Liver (tissue), 7 donors: ENCODE measurements at regions not wholly inside any gene's neighbourhood (a gene's known extent, or its start where the extent isn't known, plus 50 kb on each side); places are given as distances from the start of the nearest gene placed in this dataset.

Experiments
- DNase-seq: peaks from one replicate; pipeline ENCODE4 v3.0.0-alpha.2; 2017; ENCODE audit warnings: low spot score
- H3K27ac ChIP-seq, 2 donors: one replicate each; pipeline ENCODE4 v1.7.0; 2013; ENCODE audit warnings: inconsistent platforms in 2 of 2, low read length in 2 of 2, control low read depth in 1 of 2, low read depth in 1 of 2, mild to moderate bottlenecking in 1 of 2
- H3K27me3 ChIP-seq, 4 donors: one replicate each; pipeline versions ENCODE4 v1.6.1 to v1.7.0; 2013; ENCODE audit warnings: low read length in 3 of 4, inconsistent platforms in 1 of 4, mild to moderate bottlenecking in 1 of 4, moderate library complexity in 1 of 4; ENCODE audit not compliant: control insufficient read depth in 4 of 4, insufficient read depth in 4 of 4
- H3K36me3 ChIP-seq, 4 donors: one replicate each; pipeline versions ENCODE4 v1.6.1 to v1.7.0; 2013; ENCODE audit warnings: low read length in 3 of 4, mild to moderate bottlenecking in 3 of 4, low read depth in 1 of 4, moderate library complexity in 1 of 4; ENCODE audit not compliant: control insufficient read depth in 4 of 4, insufficient read depth in 3 of 4
- H3K4me1 ChIP-seq, 4 donors: one replicate each; pipeline versions ENCODE4 v1.6.1 to v1.7.0; 2013; ENCODE audit warnings: low read length in 3 of 4, mild to moderate bottlenecking in 3 of 4, moderate library complexity in 1 of 4; ENCODE audit not compliant: control insufficient read depth in 4 of 4, insufficient read depth in 4 of 4
- H3K4me3 ChIP-seq, 3 donors: one replicate each; pipeline versions ENCODE4 v1.6.1 to v1.7.0; 2013; ENCODE audit warnings: low read length in 3 of 3, control low read depth in 1 of 3, low read depth in 1 of 3, mild to moderate bottlenecking in 1 of 3
- H3K9ac ChIP-seq, 2 donors: one replicate each; pipeline ENCODE4 v1.7.0; 2013; ENCODE audit warnings: low read length in 2 of 2, mild to moderate bottlenecking in 2 of 2, moderate library complexity in 2 of 2, control low read depth in 1 of 2, low read depth in 1 of 2
- H3K9me3 ChIP-seq, 4 donors: one replicate each; pipeline versions ENCODE4 v1.6.1 to v1.7.0; 2013; ENCODE audit warnings: low read length in 3 of 4; ENCODE audit not compliant: control insufficient read depth in 4 of 4
- EGR1 ChIP-seq, 2 donors: IDR thresholded peaks; 2 replicates each; pipeline ENCODE4 v1.6.1; 2016 to 2018; ENCODE audit warnings: antibody characterized with exemption in 2 of 2, low read depth in 2 of 2
- FOXA1 ChIP-seq: IDR thresholded peaks from 2 replicates; pipeline ENCODE4 v1.6.1; 2016; ENCODE audit warnings: antibody characterized with exemption
- FOXA2 ChIP-seq: IDR thresholded peaks from 2 replicates; pipeline ENCODE4 v1.6.1; 2016; ENCODE audit warnings: antibody characterized with exemption
- GABPA ChIP-seq, 2 donors: IDR thresholded peaks in 1 of 2; conservative IDR thresholded peaks in 1 of 2; 2 replicates each; pipeline ENCODE4 v1.6.1; 2016; ENCODE audit warnings: antibody characterized with exemption in 2 of 2, mild to moderate bottlenecking in 1 of 2, moderate library complexity in 1 of 2
- HNF4A ChIP-seq, 2 donors: conservative IDR thresholded peaks; 2 replicates each; pipeline ENCODE4 v1.6.1; 2016; ENCODE audit warnings: antibody characterized with exemption in 2 of 2, mild to moderate bottlenecking in 2 of 2
- HNF4G ChIP-seq: IDR thresholded peaks from 2 replicates; pipeline ENCODE4 v1.6.1; 2016; ENCODE audit warnings: antibody characterized with exemption
- JUND ChIP-seq, 2 donors: IDR thresholded peaks; 2 replicates each; pipeline ENCODE4 v1.6.1; 2016; ENCODE audit warnings: antibody characterized with exemption in 2 of 2
- NR2F2 ChIP-seq: IDR thresholded peaks from 2 replicates; pipeline ENCODE4 v1.6.1; 2016; ENCODE audit warnings: antibody characterized with exemption
- RXRA ChIP-seq, 2 donors: IDR thresholded peaks; 2 replicates each; pipeline ENCODE4 v1.6.1; 2017 to 2018; ENCODE audit warnings: antibody characterized with exemption in 2 of 2, mild to moderate bottlenecking in 1 of 2
- SP1 ChIP-seq: IDR thresholded peaks from 2 replicates; pipeline ENCODE4 v1.6.1; 2018; ENCODE audit warnings: antibody characterized with exemption, mild to moderate bottlenecking
- TAF1 ChIP-seq: conservative IDR thresholded peaks from 2 replicates; pipeline ENCODE4 v1.6.1; 2016; ENCODE audit warnings: antibody characterized with exemption, mild to moderate bottlenecking
- WGBS: extraction: QIAGEN DNeasy Blood & Tissue Kit; methylation state at CpG from one replicate; pipeline ENCODE4 v1.1.7; 2013; 5-methylcytosine and 5-hydroxymethylcytosine counted together
- TF ChIP-seq, protein P1 (sequence below): IDR thresholded peaks from 2 replicates; pipeline ENCODE4 v1.6.1; 2016; ENCODE audit warnings: antibody characterized with exemption, mild to moderate bottlenecking
- TF ChIP-seq, protein P2 (sequence below): IDR thresholded peaks from 2 replicates; pipeline ENCODE4 v1.6.1; 2016; ENCODE audit warnings: antibody characterized with exemption
- TF ChIP-seq, protein P3 (sequence below): IDR thresholded peaks from 2 replicates; pipeline ENCODE4 v1.6.1; 2016; ENCODE audit warnings: antibody characterized with exemption
- TF ChIP-seq, protein P4 (sequence below): IDR thresholded peaks from 2 replicates; pipeline ENCODE4 v1.6.1; 2016; ENCODE audit warnings: antibody characterized with exemption
- donor health status: healthy.
- donor health status: healthy.
- donor health status: healthy.
- donor health status: healthy.

DNA sequence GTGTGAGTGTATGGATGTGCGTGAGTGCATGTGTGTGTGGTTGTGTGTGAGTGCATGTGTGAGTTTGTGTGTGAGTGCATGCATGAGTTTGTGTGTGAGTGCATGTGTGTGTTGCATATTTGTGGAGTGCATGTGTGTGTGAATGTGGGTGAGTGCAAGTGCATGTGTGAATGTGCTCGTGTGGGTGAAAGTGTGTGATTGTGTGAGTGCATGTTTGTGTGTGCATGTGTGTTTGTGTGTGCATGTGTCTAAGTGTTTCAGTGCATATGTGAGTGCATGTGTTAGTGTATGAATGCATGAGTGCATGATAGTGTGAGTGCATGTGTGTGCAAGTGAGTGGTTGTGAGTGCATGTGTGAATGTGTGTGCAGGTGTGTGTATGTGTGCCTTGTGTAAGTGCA lies 343.4 kb upstream of the SALL3 start:
- 86% methylated on average over 2 of the region's 2 CpGs for WGBS

DNA sequence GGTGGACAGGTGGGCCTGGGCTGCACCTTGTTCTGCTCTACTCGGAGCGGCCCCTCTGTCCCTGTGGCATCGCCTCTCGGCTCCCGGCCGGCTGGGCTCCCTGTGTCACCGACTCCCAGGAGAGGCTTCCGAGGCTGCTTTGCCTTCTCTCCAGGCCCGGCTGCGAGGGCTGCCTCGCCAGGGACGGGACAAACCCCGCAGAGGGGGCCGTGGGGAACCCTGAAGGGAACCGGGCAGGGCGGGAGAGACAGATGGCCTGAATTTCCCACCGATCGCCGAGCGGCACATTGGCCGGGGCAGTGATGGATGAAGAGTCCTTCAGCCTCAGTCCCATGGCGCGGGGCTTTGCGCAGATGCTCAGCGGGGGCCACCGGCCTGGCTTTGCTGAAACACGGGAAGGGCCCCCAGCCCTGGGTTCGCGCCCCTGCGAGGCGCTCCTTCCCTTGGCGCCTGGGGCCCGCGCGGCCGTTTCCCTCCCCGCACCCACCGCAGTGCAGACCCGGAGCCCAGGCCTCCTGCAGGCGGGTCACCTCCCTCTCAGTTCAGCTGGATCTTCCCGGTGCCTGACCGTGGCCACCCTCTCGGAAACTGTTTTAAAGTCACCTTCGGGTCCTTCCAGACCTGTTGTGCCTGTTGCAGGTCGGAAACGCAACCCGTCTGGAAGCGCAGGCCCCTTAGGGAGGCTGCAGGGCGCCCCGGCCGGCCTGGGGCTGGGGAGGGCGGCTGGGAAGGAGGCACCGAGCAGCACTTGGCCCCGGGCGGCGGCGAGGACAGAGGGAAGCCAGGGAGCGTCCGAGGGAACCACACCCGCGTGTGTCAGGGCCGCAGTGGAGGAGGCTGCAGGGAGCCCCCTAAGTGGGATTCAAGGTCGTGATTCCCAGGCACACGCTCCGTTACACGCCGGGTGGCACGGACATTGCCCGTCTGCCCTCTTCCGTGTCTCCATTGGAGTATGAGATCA lies 341.9 kb upstream of the SALL3 start:
- Histone ChIP-seq H3K9ac (no peak overlapping the region), H3K4me3 (no peak overlapping the region), H3K27me3 (no peaks in the 10 kb centered on the region), H3K4me1 (no peaks in the 10 kb centered on the region), H3K27ac (no peak overlapping the region), H3K9me3 (peaks cover 0 to 2% (median 0%) of the 10 kb centered on the region in 4 donors), H3K36me3 (no peaks in the 10 kb centered on the region)
- DNase-seq: no peak
- 91% methylated on average over 70 of the region's 70 CpGs for WGBS
- no peak for TF ChIP-seq NR2F2
- no peak for TF ChIP-seq FOXA1
- no peak for TF ChIP-seq HNF4G
- TF ChIP-seq, protein P1, sequence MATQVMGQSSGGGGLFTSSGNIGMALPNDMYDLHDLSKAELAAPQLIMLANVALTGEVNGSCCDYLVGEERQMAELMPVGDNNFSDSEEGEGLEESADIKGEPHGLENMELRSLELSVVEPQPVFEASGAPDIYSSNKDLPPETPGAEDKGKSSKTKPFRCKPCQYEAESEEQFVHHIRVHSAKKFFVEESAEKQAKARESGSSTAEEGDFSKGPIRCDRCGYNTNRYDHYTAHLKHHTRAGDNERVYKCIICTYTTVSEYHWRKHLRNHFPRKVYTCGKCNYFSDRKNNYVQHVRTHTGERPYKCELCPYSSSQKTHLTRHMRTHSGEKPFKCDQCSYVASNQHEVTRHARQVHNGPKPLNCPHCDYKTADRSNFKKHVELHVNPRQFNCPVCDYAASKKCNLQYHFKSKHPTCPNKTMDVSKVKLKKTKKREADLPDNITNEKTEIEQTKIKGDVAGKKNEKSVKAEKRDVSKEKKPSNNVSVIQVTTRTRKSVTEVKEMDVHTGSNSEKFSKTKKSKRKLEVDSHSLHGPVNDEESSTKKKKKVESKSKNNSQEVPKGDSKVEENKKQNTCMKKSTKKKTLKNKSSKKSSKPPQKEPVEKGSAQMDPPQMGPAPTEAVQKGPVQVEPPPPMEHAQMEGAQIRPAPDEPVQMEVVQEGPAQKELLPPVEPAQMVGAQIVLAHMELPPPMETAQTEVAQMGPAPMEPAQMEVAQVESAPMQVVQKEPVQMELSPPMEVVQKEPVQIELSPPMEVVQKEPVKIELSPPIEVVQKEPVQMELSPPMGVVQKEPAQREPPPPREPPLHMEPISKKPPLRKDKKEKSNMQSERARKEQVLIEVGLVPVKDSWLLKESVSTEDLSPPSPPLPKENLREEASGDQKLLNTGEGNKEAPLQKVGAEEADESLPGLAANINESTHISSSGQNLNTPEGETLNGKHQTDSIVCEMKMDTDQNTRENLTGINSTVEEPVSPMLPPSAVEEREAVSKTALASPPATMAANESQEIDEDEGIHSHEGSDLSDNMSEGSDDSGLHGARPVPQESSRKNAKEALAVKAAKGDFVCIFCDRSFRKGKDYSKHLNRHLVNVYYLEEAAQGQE: no peak
- TF ChIP-seq TAF1: no peak
- no peak for TF ChIP-seq SP1
- no peak for TF ChIP-seq FOXA2
- no peak for TF ChIP-seq HNF4A (conservative IDR thresholded peaks at IDR 0.05)
- TF ChIP-seq GABPA (IDR thresholded peaks at IDR 0.05 in 1 of 2, conservative IDR thresholded peaks at IDR 0.05 in 1 of 2): no peak
- TF ChIP-seq, protein P2, sequence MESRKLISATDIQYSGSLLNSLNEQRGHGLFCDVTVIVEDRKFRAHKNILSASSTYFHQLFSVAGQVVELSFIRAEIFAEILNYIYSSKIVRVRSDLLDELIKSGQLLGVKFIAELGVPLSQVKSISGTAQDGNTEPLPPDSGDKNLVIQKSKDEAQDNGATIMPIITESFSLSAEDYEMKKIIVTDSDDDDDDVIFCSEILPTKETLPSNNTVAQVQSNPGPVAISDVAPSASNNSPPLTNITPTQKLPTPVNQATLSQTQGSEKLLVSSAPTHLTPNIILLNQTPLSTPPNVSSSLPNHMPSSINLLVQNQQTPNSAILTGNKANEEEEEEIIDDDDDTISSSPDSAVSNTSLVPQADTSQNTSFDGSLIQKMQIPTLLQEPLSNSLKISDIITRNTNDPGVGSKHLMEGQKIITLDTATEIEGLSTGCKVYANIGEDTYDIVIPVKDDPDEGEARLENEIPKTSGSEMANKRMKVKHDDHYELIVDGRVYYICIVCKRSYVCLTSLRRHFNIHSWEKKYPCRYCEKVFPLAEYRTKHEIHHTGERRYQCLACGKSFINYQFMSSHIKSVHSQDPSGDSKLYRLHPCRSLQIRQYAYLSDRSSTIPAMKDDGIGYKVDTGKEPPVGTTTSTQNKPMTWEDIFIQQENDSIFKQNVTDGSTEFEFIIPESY: no peak
- TF ChIP-seq, protein P3, sequence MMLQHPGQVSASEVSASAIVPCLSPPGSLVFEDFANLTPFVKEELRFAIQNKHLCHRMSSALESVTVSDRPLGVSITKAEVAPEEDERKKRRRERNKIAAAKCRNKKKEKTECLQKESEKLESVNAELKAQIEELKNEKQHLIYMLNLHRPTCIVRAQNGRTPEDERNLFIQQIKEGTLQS: no peak
- TF ChIP-seq, protein P4, sequence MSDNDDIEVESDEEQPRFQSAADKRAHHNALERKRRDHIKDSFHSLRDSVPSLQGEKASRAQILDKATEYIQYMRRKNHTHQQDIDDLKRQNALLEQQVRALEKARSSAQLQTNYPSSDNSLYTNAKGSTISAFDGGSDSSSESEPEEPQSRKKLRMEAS: no peak
- no peak for TF ChIP-seq RXRA (IDR thresholded peaks at IDR 0.05)

More for the DNA sequence above, 343.4 kb upstream of the SALL3 start:
- no peak overlapping the region for H3K4me3 ChIP-seq
- H3K9me3 ChIP-seq: peaks cover 0 to 2% (median 0%) of the 10 kb centered on the region in 4 donors
- no peak overlapping the region for H3K9ac ChIP-seq
- no peak for DNase-seq
- H3K27ac ChIP-seq: no peak overlapping the region
- no peaks in the 10 kb centered on the region for H3K36me3 ChIP-seq
- TF ChIP-seq NR2F2: no peak
- no peak for TF ChIP-seq GABPA (IDR thresholded peaks at IDR 0.05 in 1 of 2, conservative IDR thresholded peaks at IDR 0.05 in 1 of 2)
- TF ChIP-seq EGR1 (IDR thresholded peaks at IDR 0.05; ENCODE audit: low read depth in 2 of 2): no peak
- TF ChIP-seq, protein P4: no peak
- no peak for TF ChIP-seq FOXA1
- TF ChIP-seq HNF4G: no peak
- no peak for TF ChIP-seq RXRA (IDR thresholded peaks at IDR 0.05)
- TF ChIP-seq FOXA2: no peak
- TF ChIP-seq, protein P3: no peak
- no peak for TF ChIP-seq HNF4A (conservative IDR thresholded peaks at IDR 0.05)
- TF ChIP-seq, protein P1: no peak
- no peak for TF ChIP-seq JUND (IDR thresholded peaks at IDR 0.05)
- TF ChIP-seq SP1: no peak
- no peaks in the 10 kb centered on the region for H3K27me3 ChIP-seq
- H3K4me1 ChIP-seq: no peaks in the 10 kb centered on the region
